Spleen (tissue), 11 donors: ENCODE measurements at regions not wholly inside any gene's neighbourhood (a gene's known extent, or its start where the extent isn't known, plus 50 kb on each side); places are given as distances from the start of the nearest gene placed in this dataset.

ENCODE experiments used
- DNase-seq: peaks from one replicate; pipeline ENCODE4 v3.0.0-alpha.2; 2020
- H3K27ac ChIP-seq, 8 donors: fragments of 200-600 bp; sonication (generic) in 7 of 8; 1 replicate in 4 of 8; 2 replicates in 4 of 8; pipeline versions ENCODE4 v1.5.0 to v1.8.0; 2016 to 2021; ENCODE audit warnings: inconsistent platforms in 4 of 8, mild to moderate bottlenecking in 4 of 8, moderate library complexity in 1 of 8
- H3K27me3 ChIP-seq, 7 donors: fragments of 200-600 bp; sonication (generic) in 6 of 7; replicated peaks in 1 of 7; 1 replicate in 4 of 7; 2 replicates in 3 of 7; pipeline versions ENCODE4 v1.5.0 to v1.8.0; 2016 to 2021; ENCODE audit warnings: inconsistent platforms in 3 of 7, mild to moderate bottlenecking in 1 of 7
- H3K36me3 ChIP-seq, 6 donors: fragments of 200-600 bp; sonication (generic) in 5 of 6; 1 replicate in 4 of 6; 2 replicates in 2 of 6; pipeline versions ENCODE4 v1.5.0 to v1.8.0; 2016 to 2021; ENCODE audit warnings: inconsistent platforms in 2 of 6
- H3K4me1 ChIP-seq, 6 donors: fragments of 200-600 bp; sonication (generic) in 5 of 6; 1 replicate in 3 of 6; 2 replicates in 3 of 6; pipeline versions ENCODE4 v1.5.0 to v1.8.0; 2016 to 2021; ENCODE audit warnings: inconsistent platforms in 3 of 6
- H3K4me3 ChIP-seq, 8 donors: fragments of 200-600 bp; sonication (generic) in 7 of 8; 1 replicate in 4 of 8; 2 replicates in 4 of 8; pipeline versions ENCODE4 v1.5.0 to v1.8.0; 2016 to 2021; ENCODE audit warnings: inconsistent platforms in 4 of 8, mild to moderate bottlenecking in 4 of 8, moderate library complexity in 2 of 8
- H3K9me3 ChIP-seq, 8 donors: fragments of 200-600 bp; sonication (generic) in 7 of 8; 1 replicate in 4 of 8; 2 replicates in 4 of 8; pipeline versions ENCODE4 v1.5.0 to v1.8.0; 2016 to 2021; ENCODE audit warnings: inconsistent platforms in 4 of 8
- POLR2A ChIP-seq, 3 donors: fragments of 450-650 bp; IDR thresholded peaks; one replicate each; pipeline ENCODE4 v1.5.1; 2017; ENCODE audit warnings: antibody characterized with exemption in 3 of 3, mild to moderate bottlenecking in 1 of 3
- POLR2AphosphoS5 ChIP-seq, 3 donors: sonication (generic); formaldehyde crosslinking; IDR thresholded peaks; one replicate each; pipeline ENCODE4 v1.5.1; 2017; ENCODE audit warnings: antibody characterized with exemption in 3 of 3
- WGBS, 5 donors: extraction: QIAGEN DNeasy Blood & Tissue Kit in 3 of 5; methylation state at CpG; one replicate each; pipeline versions ENCODE4 v1.1.5 to v1.1.7; 2013 to 2018; 5-methylcytosine and 5-hydroxymethylcytosine counted together
- intact Hi-C: fragments of 100-400 bp; cut with DNase I; formaldehyde crosslinking; loops from one replicate; pipeline ENCODE4 v1.15.0; 2023; ENCODE audit warnings: low total_unique reads
- TF ChIP-seq, protein P1 (sequence below), 11 experiments: fragments of 200-600 bp in 7 of 11; fragments of 450-650 bp in 4 of 11; sonication (generic) in 4 of 11; IDR thresholded peaks in 8 of 11; conservative IDR thresholded peaks in 3 of 11; 1 replicate in 7 of 11; 2 replicates in 4 of 11; pipeline versions ENCODE4 v1.4.0 to v1.8.0; 2016 to 2021; ENCODE audit warnings: antibody characterized with exemption in 11 of 11, inconsistent platforms in 4 of 11, mild to moderate bottlenecking in 1 of 11
- donor health status: healthy with polysubstance abuse.
- donor health status: DM: no; HTN: no; CAD: no; lungs with moderate emphysema.
- donor health status: DM: no; HTN: no; CAD: no.
- donor health status: Bipolar disorder and iron deficiency.
- donor health status: healthy.
- donor health status: DM: no; HTN: no; CAD: no.
- donor health status: DM: yes; HTN: yes; CAD: no.

DNA sequence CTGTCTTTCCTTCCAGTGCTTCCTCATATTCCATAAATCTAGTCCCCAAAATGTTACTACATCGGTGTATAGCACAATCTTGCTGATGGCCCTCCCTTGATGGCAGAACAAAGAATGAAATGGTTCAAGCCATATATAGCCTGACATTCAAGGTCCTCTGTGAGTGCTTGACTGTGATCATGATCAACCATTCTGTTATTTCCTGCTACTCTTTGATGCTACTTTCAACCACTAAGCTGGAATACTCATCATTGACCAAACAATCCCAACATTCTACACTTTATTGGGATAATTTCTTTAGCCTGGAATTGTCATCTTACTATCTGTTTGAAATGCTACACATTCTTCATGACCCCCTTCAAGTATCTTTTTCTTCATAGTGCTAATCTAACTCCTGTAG, 633.9 kb downstream of the PLCL1 start:
- 85 to 97% (median 90%) methylated on average over 1 of the region's 1 CpG for WGBS, 5 donors
- intact Hi-C loops: no loop called here
- no peaks in the 10 kb centered on the region for H3K9me3 ChIP-seq
- TF ChIP-seq, protein P1, sequence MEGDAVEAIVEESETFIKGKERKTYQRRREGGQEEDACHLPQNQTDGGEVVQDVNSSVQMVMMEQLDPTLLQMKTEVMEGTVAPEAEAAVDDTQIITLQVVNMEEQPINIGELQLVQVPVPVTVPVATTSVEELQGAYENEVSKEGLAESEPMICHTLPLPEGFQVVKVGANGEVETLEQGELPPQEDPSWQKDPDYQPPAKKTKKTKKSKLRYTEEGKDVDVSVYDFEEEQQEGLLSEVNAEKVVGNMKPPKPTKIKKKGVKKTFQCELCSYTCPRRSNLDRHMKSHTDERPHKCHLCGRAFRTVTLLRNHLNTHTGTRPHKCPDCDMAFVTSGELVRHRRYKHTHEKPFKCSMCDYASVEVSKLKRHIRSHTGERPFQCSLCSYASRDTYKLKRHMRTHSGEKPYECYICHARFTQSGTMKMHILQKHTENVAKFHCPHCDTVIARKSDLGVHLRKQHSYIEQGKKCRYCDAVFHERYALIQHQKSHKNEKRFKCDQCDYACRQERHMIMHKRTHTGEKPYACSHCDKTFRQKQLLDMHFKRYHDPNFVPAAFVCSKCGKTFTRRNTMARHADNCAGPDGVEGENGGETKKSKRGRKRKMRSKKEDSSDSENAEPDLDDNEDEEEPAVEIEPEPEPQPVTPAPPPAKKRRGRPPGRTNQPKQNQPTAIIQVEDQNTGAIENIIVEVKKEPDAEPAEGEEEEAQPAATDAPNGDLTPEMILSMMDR (IDR thresholded peaks at IDR 0.05 in 8 of 11, conservative IDR thresholded peaks at IDR 0.05 in 3 of 11): no peak
- TF ChIP-seq POLR2AphosphoS5 (IDR thresholded peaks at IDR 0.05) (no peak), POLR2A (IDR thresholded peaks at IDR 0.05) (no peak)
- no peaks in the 10 kb centered on the region for H3K4me1 ChIP-seq
- no peaks in the 10 kb centered on the region for H3K27me3 ChIP-seq
- no peak overlapping the region for H3K4me3 ChIP-seq
- no peaks in the 10 kb centered on the region for H3K36me3 ChIP-seq
- no peak for DNase-seq
- H3K27ac ChIP-seq: no peak overlapping the region

DNA sequence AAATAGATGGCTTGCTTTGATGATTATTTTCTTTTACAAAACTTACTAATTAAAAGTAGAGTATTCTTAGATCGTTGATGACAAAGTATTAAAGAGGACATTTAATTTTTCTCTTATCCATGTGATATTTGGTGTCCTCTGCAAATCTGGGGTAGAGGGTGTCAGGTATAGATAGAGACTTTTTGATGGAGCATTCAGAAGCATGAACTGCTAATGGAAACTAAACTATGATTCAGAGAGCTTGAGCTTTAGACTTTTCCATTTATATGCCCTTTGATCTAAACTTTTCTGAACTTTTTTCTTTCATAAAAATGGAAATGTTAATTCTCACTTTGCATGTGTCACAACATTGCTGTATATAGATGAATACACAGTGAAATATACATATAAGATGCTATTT, 619.7 kb downstream of the PLCL1 start:
- WGBS, 5 donors: 57 to 89% (median 66%) methylated on average over 1 of the region's 1 CpG
- H3K9me3 ChIP-seq: no peaks in the 10 kb centered on the region
- intact Hi-C loops: no loop called here

DNA sequence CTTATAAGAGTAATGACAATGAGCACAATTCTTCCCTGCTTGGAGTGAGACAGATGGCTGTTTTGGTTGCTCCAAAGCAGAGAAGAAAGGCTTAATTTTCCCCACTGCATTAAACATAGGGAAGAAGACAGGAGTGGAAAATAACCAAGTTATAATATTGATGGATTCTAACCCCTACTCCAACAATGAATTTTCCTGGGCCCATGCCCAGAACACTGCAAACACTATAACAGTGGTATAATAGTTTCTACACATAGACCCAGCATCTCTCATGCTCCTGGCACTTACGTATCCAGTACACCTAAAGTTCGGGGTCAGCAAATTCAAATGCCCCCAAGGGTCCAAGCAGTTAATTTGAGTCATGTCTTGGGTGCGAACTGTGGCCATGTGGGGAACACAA, 613.4 kb downstream of the PLCL1 start:
- WGBS, 5 donors: 83 to 96% (median 88%) methylated on average over 3 of the region's 3 CpGs
- Histone ChIP-seq H3K27me3 (no peaks in the 10 kb centered on the region), H3K4me3 (no peak overlapping the region), H3K9me3 (no peaks in the 10 kb centered on the region), H3K36me3 (no peaks in the 10 kb centered on the region), H3K4me1 (no peaks in the 10 kb centered on the region), H3K27ac (no peak overlapping the region)
- DNase-seq: no peak
- intact Hi-C loops: no loop called here
- TF ChIP-seq, protein P1 (IDR thresholded peaks at IDR 0.05 in 8 of 11, conservative IDR thresholded peaks at IDR 0.05 in 3 of 11): no peak
- TF ChIP-seq POLR2A (IDR thresholded peaks at IDR 0.05) (no peak), POLR2AphosphoS5 (IDR thresholded peaks at IDR 0.05) (no peak)

More for the DNA sequence above, 619.7 kb downstream of the PLCL1 start:
- DNase-seq: no peak
- Histone ChIP-seq H3K36me3 (no peaks in the 10 kb centered on the region), H3K27me3 (no peaks in the 10 kb centered on the region), H3K4me3 (no peak overlapping the region), H3K4me1 (no peaks in the 10 kb centered on the region), H3K27ac (no peak overlapping the region)
- no peak for TF ChIP-seq POLR2AphosphoS5 (IDR thresholded peaks at IDR 0.05)
- TF ChIP-seq, protein P1 (IDR thresholded peaks at IDR 0.05 in 8 of 11, conservative IDR thresholded peaks at IDR 0.05 in 3 of 11): no peak
- TF ChIP-seq POLR2A (IDR thresholded peaks at IDR 0.05): no peak

DNA sequence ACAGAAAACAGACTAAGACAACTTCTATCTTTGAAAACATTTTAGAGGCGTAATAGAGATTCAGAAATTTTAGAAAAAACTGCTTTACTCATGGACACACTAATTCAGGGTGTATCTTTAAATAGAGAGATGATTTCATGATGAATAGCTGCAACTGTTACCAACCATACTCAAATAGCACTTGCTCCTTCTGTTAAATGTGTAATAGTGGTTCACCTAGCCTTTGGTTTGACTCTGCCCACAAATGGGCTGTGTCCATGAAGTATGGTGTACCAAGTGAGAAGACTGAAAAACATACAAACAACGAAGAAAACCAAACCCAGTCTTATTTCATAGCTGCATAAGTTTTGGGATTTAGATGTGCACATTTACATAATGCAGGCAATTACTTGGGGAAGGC, 610.6 kb downstream of the PLCL1 start:
- WGBS, 5 donors: 62 to 88% (median 83%) methylated on average over 2 of the region's 2 CpGs
- Histone ChIP-seq H3K4me1 (no peaks in the 10 kb centered on the region), H3K9me3 (no peaks in the 10 kb centered on the region), H3K36me3 (no peaks in the 10 kb centered on the region), H3K27me3 (no peaks in the 10 kb centered on the region), H3K27ac (no peak overlapping the region), H3K4me3 (no peak overlapping the region)
- TF ChIP-seq POLR2AphosphoS5 (IDR thresholded peaks at IDR 0.05) (no peak), POLR2A (IDR thresholded peaks at IDR 0.05) (no peak)
- TF ChIP-seq, protein P1 (IDR thresholded peaks at IDR 0.05 in 8 of 11, conservative IDR thresholded peaks at IDR 0.05 in 3 of 11): no peak
- DNase-seq: no peak
- intact Hi-C loops: no loop called here
